HG03103 (cell line): ENCODE measurements at regions not wholly inside any gene's neighbourhood (a gene's known extent, or its start where the extent isn't known, plus 50 kb on each side); places are given as distances from the start of the nearest gene placed in this dataset.

Experiments
- ATAC-seq: cut with Tn5 transposase; IDR thresholded peaks from one replicate; pipeline ENCODE4 v1.9.1; 2021; ENCODE audit warnings: low read depth; ENCODE audit not compliant: unreplicated experiment

DNA sequence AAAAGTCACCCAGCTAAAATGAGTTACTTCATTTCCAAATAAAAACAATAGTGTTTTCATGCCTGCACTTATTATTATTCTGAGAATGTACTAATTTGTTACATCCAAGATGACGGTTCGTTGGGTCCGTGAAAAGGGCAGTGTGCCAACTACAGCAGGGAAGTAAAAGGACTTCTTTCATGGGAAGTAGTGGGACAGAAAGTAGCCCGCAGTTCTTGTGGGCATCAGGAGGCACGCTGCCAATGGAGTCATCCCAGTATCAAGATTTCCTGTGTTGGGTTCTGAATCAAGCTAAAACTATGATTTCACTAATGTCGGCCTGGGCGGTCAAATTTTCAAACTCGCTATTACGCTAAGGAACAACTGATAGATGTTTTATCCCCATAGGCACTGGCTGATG lies 254.5 kb upstream of the SOX2 start:
- ATAC-seq = no peak

DNA sequence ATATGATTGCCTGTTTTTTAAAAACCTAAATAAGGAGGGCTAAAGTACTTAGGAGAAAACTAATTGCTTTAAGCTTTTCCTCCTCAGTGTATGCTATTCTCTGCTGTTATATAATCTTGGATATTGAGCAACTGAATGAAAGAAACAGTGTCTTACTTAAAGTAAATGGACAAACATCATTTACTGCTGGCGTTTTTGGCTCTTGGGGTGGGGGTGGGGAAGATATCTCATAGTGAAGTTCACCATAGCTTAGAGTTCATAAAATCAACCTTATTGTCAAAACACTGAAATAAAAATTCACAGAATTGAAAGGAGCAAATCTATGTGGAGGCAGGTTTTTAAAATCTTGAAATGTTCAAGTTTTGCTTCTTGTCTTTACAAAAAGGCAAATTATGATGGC lies 256.4 kb upstream of the SOX2 start:
- no peak for ATAC-seq

DNA sequence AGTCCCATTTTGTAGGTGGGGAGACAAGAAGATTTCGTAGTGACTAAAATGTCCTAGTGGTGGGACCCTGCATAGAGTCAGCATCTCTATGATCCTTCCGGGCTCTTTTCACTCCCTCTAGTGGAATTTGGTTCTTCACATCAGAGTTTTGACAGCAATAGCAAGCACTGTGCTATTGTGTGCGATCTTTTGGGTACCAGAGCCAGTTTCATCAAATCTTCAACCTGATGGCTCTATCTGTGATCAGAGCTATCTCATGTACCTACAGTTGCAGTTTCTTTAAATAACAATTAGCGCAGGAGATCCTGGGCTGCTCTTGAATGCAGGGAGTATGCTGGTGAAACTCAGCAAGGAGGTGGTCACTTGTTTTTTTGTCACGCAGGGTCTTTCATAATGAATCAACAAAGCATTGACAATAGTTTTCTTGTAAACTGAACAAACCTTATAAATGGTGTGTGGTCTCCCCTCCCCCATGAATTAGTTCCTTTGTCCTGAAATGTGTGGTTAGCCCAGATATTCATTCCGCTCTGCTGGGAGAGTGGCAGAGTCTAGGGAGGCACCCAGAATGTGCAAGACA lies 257.2 kb upstream of the SOX2 start:
- ATAC-seq = no peak

DNA sequence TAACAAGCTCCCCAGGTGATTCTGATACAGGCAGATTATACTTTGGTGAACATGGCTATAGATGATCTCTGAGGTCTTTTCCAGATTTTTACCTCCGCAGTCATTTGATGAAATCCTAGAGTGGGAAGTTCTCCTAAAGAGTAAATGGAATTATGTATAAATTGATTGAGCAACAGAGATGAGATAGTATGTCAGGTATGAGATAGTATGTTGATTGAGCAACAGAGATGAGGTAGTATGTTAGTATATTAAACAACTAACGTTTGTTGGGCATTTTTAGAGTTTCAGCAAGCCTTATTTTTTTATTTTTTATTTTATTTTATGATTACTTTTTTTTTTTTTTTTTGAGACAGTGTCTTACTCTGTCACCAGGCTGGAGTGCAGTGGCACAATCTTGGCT lies 265.0 kb upstream of the SOX2 start:
- ATAC-seq = no peak

DNA sequence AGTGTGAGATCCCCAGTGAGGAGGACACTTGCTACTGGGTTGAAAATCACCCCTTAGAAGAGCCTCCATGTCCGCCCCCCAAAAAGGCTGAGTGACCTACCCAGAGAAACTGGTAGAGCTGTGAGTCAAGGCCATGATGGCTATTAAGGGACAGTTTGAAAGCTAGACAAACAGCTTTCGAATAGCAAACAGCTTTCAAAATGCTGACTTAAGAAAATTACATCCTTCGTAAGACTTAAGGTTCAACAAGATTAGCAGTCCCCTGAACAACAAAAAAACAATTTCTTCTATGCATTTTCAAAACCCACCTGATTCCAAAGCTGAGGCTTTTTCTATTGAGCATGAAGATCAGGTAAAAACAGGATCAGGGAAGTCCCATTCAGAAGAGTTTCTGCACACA lies 269.7 kb upstream of the SOX2 start:
- no peak for ATAC-seq

DNA sequence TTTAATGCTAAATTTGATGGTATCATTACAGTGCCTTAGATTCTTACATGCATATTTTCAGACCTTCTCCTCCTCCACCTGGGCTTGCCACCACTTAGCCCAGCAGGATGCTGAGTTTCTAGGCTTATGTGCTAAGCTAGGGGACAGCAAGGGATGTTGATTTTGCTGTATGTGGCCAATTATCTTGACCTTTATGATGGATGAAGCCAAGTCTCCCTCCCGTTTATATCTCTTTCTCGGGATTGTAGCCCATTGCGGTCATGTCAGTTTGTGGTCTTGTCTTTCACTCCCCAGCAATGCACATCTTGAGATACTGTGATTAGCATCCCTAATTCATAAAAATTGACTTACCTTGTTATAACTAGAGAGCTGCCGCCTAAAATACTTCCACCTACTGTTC lies 278.7 kb upstream of the SOX2 start:
- ATAC-seq = no peak

DNA sequence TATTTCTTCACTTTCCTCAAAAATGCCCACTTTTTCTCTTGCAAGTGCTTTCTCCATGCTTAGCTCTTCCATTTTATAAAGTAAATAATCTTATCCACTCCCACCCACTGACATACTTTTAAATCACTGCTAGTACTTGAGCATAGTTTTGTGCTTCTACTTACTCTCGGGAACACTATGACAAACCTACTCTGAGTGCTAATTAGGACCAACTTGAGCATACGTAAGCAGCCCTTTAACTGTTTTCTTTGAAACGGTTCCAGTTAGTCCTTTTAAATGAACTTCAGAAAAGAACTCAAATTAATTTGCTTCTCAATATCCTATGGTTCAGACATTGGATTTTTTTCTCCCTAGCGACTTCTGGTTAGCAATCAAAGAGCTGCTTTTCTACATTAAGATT lies 280.0 kb upstream of the SOX2 start:
- ATAC-seq = no peak

DNA sequence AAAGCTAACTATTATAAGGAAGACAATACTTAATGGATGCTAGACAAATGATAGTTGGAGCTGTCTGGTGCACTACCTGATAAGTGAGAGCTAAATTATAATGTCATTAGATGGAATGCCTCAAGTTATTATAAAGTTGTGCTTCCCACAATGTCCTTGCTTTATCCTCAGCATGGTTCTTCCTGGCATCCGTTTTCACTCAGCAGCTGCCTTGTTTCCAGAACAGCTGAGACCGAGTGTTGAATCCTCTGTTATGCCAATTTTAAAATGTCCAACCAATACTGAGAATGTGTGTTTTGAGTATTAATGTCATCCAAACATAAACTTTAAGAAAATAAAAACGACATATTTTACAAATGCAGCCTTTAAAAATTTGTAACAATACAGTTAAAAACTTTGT lies 286.7 kb upstream of the SOX2 start:
- ATAC-seq = no peak

DNA sequence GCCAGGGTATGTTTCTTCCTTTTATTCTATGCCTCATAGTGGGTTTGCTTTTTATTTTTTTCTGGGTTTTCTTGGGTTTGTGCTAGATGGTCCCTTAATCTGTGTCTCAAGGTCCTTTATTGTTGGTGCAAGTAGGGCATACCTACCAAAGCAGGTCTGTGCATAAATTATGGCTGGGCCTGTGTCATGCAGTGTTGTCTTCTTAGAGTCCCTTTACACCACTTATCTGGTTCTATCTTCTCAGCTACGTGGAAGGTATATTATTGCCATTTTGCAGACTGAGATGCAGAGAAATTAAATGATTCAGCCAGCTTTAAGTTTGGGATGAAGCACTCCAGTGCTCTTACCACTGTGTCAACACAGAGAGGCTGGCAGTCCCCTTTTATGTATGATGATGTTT lies 293.5 kb upstream of the SOX2 start:
- ATAC-seq = no peak

DNA sequence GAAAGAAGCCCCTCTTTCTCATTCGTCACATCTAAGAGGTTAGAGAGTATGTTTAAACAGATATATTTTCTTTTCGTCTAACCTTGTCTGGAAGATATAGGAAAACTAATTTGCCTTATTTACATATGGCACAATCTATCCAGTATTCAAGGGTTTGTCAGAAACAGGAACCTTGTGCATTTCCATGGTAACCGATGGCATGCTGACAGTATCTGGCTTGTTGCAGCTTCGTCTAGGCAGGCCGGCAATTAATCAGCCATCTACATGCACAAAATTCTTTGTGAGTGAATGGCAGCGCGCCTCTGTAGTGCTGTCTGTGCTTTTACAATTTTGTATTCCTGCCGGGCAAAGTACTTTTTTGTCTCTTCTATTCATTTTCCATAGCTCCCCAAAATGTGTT lies 294.0 kb upstream of the SOX2 start:
- no peak for ATAC-seq

DNA sequence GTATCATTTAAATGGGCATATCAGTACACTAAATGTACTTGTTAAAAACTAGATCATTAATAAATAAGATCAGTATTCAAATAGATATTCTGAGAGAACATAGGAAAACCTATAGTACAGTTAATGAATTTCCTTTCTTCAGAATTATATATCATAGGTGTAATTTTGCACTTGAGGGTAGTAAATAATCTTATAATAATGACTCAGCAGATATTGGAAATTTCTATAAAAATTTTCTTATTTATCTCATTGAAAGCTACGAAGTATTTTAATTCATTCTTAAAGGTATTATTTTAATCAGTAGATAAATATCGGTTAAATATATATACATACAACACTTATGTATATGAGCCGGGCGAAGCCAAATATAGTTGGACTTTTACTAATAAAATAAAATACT lies 300.9 kb upstream of the SOX2 start:
- ATAC-seq = no peak

DNA sequence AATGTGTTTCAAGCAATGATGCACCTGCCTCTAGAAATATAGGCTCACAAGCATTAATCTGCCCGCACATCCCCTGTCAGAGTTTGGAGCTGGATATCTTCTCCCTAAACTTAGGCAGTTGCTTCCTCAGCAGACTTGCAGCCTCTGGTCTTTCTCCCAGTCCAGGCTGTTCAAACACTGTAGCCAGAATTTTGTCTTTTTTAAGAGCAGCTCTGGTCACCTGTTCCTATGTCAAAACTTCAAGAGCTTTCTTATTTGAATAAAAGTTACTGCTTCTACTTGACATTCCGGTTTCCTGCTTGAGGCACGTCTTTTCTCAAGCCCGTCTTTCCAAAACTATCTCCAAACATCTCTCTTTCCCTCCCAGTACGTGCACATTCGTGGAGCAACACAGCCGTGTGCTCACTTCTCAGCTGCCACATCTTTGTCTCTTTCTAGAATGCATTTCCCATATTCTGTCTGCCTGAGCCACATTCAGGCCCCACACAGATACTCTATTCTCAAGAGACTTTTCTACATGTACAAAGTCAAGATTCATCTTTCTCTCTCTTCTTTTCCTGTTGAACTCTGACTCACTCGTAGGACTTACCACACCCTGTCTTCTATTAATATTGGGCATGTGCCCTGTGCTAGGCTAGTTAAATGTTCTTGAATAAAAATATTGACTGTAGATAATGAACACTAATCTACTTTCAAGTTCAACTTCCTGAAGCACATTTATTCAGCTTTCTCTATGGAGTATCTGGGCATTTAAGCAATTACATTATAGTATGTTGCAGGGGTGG lies 307.7 kb upstream of the SOX2 start:
- no peak for ATAC-seq

DNA sequence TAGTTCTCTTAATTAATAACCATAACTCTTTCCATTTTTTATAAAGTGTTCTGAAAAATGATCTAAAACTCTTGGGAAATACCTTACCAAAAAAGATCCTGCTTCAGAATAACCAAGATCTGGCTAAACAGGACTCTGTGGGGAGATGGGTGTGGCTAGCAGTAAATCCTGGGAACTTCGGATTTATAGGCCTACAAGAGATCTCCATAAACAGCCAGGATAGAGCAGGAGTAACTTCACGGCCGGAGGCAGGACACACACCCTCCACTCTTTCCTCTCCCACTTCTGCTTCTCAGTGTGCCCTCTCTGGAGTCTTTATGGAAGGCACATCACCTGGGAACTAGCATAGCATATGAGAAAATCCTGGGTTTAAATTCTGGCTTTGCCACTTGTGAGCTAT lies 309.4 kb upstream of the SOX2 start:
- no peak for ATAC-seq

DNA sequence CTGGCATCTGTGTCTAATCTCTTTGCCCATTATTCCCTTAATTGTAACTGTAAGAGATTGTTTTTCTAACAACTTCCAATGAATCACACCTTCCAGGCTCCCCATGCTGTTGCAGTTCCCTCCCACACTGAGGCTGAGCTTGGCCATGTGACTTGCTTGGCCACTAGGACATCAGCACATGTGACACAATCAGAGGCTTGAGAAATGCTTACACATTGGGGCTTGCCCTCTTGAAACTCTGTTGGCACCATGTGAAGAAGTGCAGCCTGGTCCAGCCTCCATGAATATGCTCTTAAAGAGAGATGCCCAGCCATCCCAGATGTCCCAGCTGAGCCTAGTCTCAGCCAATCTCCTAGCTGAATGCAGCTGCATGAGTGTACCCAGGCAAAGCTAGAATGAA lies 326.8 kb upstream of the SOX2 start:
- ATAC-seq = no peak

DNA sequence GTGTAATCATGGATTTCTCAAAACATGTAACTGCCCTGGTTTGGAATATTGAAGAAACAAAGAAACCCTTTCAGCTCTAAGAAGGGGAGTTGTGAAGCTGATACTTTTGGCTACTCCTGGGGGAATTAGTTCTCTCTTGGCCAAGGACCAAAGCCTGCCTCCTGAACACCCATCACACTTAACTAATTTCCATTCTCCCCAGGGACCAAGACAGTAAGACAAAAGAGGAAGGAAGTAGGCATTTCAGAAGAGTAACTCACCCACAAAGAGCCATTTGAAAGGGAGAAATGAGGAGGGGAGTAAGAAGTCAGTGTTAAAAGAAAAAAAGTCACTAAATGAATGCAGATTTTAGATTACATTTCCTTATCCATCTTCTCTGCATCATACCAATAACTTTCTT lies 328.0 kb upstream of the SOX2 start:
- no peak for ATAC-seq

DNA sequence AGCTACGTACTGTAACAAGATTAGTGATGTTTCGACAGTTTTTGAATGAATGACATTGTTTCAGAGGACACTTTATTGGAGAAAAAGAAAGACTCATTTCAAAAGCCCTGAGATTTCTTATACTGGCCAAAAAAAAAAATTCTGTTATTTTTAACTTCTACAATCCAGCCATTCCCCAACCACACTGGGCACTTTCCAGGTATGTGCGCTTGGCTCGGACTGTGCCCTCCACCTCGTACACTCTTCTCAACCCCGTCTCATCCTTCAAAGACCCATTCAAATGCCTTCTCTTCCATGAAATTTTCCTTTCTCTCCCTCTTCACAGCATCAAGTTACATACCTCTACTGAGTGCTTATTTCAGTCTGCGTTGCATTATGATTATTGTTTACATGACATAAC lies 328.5 kb upstream of the SOX2 start:
- no peak for ATAC-seq

DNA sequence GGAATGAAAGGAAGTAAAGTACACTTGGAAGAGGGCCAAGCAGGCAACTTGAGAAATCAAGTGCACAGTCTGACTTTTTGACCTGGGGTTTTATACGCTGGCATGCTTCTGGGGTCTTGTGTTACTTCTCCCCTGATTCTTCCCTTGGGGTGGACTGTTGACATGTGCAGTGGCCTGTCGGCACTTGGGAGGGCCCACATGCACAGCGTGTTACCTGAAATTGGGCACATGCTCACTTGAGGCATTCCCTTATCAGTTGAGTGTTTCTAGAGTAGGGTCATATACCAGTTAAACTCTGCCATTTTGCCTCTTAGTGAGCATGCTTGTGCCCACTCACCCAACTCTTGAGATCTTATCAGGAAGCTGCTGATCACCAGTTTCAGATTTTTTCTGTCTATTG lies 329.1 kb upstream of the SOX2 start:
- ATAC-seq = no peak

DNA sequence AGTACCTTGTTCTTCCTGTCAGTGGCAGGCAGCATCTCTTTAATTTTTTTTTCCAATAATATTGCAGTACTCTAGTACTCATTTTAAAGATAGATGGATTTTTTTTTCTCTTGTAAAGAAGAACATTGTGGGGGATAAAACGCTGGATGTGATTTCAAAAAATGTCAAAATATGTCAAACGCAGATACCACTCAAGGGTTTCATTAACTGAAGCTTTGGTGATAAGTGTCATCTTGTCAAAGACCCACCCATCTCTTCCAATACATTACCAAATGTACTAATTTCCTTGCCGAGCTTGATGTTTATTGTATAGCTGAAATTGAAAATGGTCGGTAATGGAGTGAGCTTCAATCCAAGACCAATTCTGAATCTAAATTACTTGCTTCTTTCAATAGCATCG lies 332.4 kb upstream of the SOX2 start:
- ATAC-seq = no peak

DNA sequence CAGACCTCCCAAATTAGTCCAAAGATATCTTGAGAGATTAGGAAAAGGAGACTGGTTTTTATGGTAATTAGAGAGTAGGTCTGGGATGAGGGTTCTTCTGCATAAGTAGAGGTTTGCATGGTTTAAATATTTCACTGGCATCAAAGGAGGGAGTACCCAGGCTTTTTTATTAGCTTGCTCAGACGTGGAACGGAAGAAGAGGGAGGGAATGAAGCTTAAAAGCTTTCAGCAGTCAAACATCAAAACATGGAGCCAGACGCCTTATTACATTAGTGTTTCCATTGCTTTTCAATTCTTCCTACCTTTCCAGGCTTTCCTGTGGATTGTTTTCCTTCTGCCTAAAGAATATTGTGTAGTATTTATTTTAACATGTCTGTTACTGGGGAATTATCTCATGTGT lies 342.1 kb upstream of the SOX2 start:
- no peak for ATAC-seq

DNA sequence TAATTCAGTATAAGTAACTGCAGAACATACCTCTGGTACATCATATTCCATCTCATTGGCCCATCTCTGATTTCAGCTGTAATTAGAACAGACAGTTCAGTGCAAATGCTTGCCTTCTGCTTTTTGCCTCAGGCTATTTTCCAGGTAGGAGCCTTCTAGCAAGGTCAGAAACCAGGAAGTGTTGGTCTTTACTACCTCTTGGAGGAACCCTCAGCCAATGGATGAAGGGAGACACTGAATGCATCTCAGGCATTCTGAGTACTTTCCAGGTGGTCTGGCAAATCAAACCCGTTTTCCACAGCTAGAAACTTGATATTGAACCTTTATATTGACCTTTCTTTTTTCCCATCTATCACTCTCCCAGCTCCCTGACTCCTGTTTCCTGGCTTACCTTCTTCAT lies 348.5 kb upstream of the SOX2 start:
- no peak for ATAC-seq

DNA sequence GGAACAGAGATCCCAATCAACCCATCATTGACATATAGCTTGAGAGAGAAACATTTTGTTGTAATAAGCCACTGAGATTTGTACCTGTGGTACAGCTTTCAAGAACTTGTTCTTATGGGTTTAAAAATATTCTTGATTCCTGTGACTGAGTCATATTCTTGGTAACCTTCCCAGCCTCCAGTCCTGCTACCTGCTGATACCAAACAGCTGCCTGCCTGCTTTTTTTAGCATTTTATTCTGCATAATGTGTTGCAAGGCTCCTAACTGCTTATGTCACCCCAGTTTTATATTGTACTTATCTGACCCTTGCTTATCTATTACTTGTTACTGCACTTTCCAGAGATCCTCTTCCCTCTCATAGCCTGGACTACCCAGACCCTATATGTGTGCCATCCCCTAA lies 349.3 kb upstream of the SOX2 start:
- no peak for ATAC-seq

DNA sequence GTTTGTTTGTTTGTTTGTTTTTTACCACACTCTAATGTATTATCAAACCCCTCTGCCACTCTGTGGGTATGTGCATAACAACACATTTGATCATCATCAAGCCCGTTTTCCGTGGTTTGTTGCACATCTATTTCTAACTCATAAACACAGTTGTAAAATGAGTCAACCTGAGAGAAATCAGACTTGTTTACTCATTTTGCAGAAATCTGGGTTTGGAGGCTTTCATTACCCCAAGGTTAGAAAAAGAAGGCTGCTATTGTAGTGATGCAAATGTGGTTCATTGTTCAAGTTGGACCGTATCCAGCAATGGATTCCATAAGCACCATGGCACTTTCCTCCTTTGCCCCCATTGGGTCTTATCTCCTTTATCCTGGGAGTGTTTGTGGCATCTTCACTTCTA lies 353.2 kb upstream of the SOX2 start:
- ATAC-seq = peak; percentile 75

DNA sequence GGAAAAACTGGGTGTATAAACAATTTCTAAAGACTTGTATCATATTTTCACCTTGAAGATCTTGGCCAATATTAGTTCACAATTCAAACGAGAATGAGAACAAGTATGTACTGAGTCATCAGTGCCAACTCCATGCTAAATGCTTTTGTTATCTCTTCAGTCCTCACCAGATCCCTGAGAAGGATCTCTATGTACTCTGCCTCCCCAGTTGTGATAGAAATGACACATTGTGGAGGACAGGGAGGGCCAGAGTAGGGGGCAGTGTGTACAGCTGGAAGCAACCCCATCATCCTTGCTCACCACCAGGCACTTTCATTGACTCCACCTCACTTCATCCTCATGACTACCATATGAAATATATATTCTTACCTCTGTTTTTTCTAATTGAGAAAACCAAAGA lies 353.7 kb upstream of the SOX2 start:
- ATAC-seq = no peak
